Breast epithelium (tissue), 3 donors: ENCODE measurements at regions not wholly inside any gene's neighbourhood (a gene's known extent, or its start where the extent isn't known, plus 50 kb on each side); places are given as distances from the start of the nearest gene placed in this dataset.

Source experiments
- CTCF ChIP-seq, 3 donors: fragments of 450-650 bp; IDR thresholded peaks; one replicate each; pipeline ENCODE4 v1.5.1; 2016 to 2017; ENCODE audit warnings: antibody characterized with exemption in 3 of 3, mild to moderate bottlenecking in 3 of 3, moderate library complexity in 3 of 3
- POLR2A ChIP-seq: fragments of 450-650 bp; IDR thresholded peaks from one replicate; pipeline ENCODE4 v1.6.1; 2016; ENCODE audit warnings: antibody characterized with exemption, mild to moderate bottlenecking, moderate library complexity

DNA sequence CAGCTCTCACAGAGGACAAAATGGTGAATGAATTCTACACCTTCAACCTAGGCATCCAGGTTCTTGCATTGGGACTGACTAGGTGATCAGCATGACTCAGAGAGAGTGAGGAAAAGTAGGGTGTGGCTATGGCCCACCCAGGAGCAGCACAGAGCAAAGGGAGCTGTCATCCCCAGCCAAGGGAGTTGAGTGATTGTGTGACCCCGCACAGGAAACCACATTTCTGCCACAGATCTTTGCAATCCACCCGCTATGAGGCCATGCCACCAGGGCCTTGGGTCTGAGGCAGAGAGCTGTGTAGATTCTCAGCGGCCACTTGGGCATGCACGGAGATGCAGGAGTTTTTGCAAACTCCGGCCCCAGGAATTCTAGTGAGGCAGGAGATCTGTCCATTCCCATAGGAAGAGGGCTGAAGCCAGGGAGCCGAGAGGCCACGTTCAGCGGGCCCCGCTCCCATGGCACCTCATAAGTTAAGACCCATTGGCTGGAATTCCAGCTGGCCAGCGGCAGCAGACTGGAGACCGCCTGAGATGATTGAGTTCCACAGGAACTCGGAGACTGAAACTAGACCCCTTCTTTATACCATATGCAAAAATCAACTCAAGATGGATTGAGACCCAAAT lies 75.9 kb downstream of the NAA11 start:
- no peak for TF ChIP-seq CTCF (IDR thresholded peaks at IDR 0.05)
- TF ChIP-seq POLR2A: no peak
